SK-N-SH treated with all-trans-retinoic acid at 6 μM for 48 hours (cell line): ENCODE measurements at regions not wholly inside any gene's neighbourhood (a gene's known extent, or its start where the extent isn't known, plus 50 kb on each side); places are given as distances from the start of the nearest gene placed in this dataset.

Source experiments
- CSDC2 ChIP-seq: fragments of 250-450 bp; sonication (Bioruptor Pico); IDR thresholded peaks from 2 replicates; pipeline ENCODE4 v1.5.0; 2020; ENCODE audit warnings: mild to moderate bottlenecking, moderate library complexity
- ZFP3 ChIP-seq: fragments of 250-450 bp; sonication (Bioruptor Pico); IDR thresholded peaks from 2 replicates; pipeline ENCODE4 v1.5.0; 2020; ENCODE audit warnings: mild to moderate bottlenecking, moderate library complexity
- ZNF70 ChIP-seq: fragments of 450-650 bp; formaldehyde crosslinking; IDR thresholded peaks from 2 replicates; pipeline ENCODE4 v1.5.0; 2020; ENCODE audit warnings: mild to moderate bottlenecking, moderate library complexity

DNA sequence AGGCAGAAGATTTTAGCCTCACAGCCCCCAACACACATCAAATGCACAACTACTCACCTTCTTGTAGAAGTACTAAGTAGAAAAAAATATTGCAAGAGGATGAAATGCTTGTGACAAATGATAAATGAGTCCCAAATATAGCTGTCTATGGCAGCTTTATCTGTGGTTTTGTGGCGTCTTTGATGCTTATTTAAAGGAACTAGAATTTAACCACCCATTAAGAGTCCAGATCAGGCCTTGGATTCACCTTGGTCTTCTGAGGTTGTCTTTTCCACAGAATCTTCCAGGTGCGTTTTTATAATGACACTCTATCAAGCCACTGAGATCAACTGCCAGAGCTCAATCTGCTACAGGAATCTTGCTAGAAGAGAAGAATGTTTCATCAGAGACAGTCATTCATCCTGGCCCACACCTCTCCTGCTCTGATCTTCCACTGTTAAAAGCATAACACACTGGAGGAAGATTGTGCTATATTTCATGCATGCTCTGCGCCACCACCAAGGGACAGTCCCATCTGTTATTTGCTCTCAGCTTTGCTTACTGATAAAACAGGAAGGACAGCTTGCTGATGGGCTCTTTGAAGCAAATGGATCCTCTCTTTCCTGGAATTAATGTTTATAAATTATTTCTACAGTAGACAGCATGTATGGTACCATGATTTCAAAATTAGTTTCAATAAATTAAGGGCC, 144.1 kb downstream of the SLC7A11 start:
- no peak for TF ChIP-seq ZNF70 (CRISPR knock-in tag)
- no peak for TF ChIP-seq ZFP3 (CRISPR knock-in tag)
- no peak for TF ChIP-seq CSDC2 (CRISPR knock-in tag)
